IMR-90 (cell line): ENCODE measurements at regions not wholly inside any gene's neighbourhood (a gene's known extent, or its start where the extent isn't known, plus 50 kb on each side); places are given as distances from the start of the nearest gene placed in this dataset.

ENCODE experiments used
- BHLHE40 ChIP-seq: fragments of 150-350 bp; IDR thresholded peaks from 2 replicates; pipeline ENCODE4 v1.6.1; 2016; ENCODE audit warnings: mild to moderate bottlenecking, low read depth, low read length
- CEBPB ChIP-seq: IDR thresholded peaks from 2 replicates; pipeline ENCODE4 v1.6.1; 2012; ENCODE audit warnings: low read depth, low read length, improper control_type of control experiment
- CTCF ChIP-seq: conservative IDR thresholded peaks from 2 replicates; pipeline ENCODE4 v1.5.1; 2012; ENCODE audit warnings: mild to moderate bottlenecking, low read depth, low read length, improper control_type of control experiment
- MAZ ChIP-seq: IDR thresholded peaks from 2 replicates; pipeline ENCODE4 v1.6.1; 2012; ENCODE audit warnings: low read depth, mild to moderate bottlenecking, low read length, improper control_type of control experiment, moderate library complexity, borderline replicate concordance
- POLR2A ChIP-seq: IDR thresholded peaks from 2 replicates; pipeline ENCODE4 v1.6.1; 2012; ENCODE audit warnings: mild to moderate bottlenecking, low read depth, low read length
- RAD21 ChIP-seq: IDR thresholded peaks from 2 replicates; pipeline ENCODE4 v1.6.1; 2012; ENCODE audit warnings: low read length, improper control_type of control experiment
- RFX5 ChIP-seq: IDR thresholded peaks from 2 replicates; pipeline ENCODE4 v1.8.0; 2012; ENCODE audit warnings: low read depth, mild to moderate bottlenecking, low read length, moderate library complexity

GRCh38 chrX:40147971-40148370 is 50.2 kb upstream of the BCOR start:
- TF ChIP-seq CEBPB (no peak), CTCF (no peak), POLR2A (no peak), RFX5 (no peak), BHLHE40 (no peak), MAZ (no peak), RAD21 (no peak)
